Endothelial cell of umbilical vein (primary cell): ENCODE measurements at regions not wholly inside any gene's neighbourhood (a gene's known extent, or its start where the extent isn't known, plus 50 kb on each side); places are given as distances from the start of the nearest gene placed in this dataset.

Experiments
- BruUV-seq: library from RNA; stranded (reverse); fragments of 400-500 nt; replicated peaks from 2 replicates; lab custom pipeline; 2021; lab: Mats Ljungman, UMichigan
- CTCF ChIA-PET: fragments of 300-600, 350-600 bp; sonication (Branson Sonifier 250); formaldehyde crosslinking; loops from one replicate; lab custom pipeline; 2021; ENCODE audit warnings: antibody characterized with exemption, inconsistent platforms; lab: Charles Lee
- POLR2A ChIA-PET: fragments of 300-600, 350-600 bp; sonication (Branson Sonifier 250); formaldehyde crosslinking; loops from one replicate; lab custom pipeline; 2021; ENCODE audit warnings: antibody characterized with exemption, inconsistent platforms; lab: Charles Lee
- DNase-seq: peaks from one replicate; pipeline ENCODE4 v3.0.0-alpha.2; 2011; ENCODE audit warnings: low read depth, low spot score
- FAIRE-seq: peaks from 2 replicates; lab custom pipeline; 2011; peaks lifted over from hg19 to GRCh38; lab: Jason Lieb, UNC
- H2AFZ ChIP-seq: 2 replicates; pipeline ENCODE4 v1.6.0; 2012; ENCODE audit warnings: low read depth, low read length, control low read depth, inconsistent platforms
- H3K27ac ChIP-seq: 2 replicates; pipeline ENCODE4 v1.5.1; 2011; ENCODE audit warnings: low read depth, mild to moderate bottlenecking, control low read depth, low read length, moderate library complexity; ENCODE audit not compliant: insufficient read depth
- H3K27me3 ChIP-seq, 2 experiments: 2 replicates each; pipeline versions ENCODE4 v1.6.0 to v1.6.1; 2011; ENCODE audit warnings: low read length in 2 of 2, mixed read lengths in 1 of 2; ENCODE audit not compliant: control insufficient read depth in 2 of 2, insufficient read depth in 2 of 2
- H3K36me3 ChIP-seq, 2 experiments: 2 replicates in 1 of 2; 3 replicates in 1 of 2; pipeline ENCODE4 v1.5.1; 2011; ENCODE audit warnings: low read length in 2 of 2, mild to moderate bottlenecking in 1 of 2, moderate library complexity in 1 of 2; ENCODE audit not compliant: control insufficient read depth in 2 of 2, insufficient read depth in 2 of 2; ENCODE audit errors: extremely low read depth in 1 of 2
- H3K4me1 ChIP-seq: 3 replicates; pipeline ENCODE4 v1.5.1; 2011; ENCODE audit warnings: mild to moderate bottlenecking, low read length; ENCODE audit not compliant: control insufficient read depth, insufficient read depth; ENCODE audit errors: extremely low read depth
- H3K4me2 ChIP-seq: 2 replicates; pipeline ENCODE4 v1.6.1; 2011; ENCODE audit warnings: low read length, control low read depth, mixed read lengths; ENCODE audit not compliant: insufficient read depth
- H3K4me3 ChIP-seq, 3 experiments: fragments of 200-600 bp in 1 of 3; sonication (generic), shearing (Covaris generic) in 1 of 3; replicated peaks in 1 of 3; 2 replicates each; pipeline ENCODE4 v1.5.1; 2011 to 2016; ENCODE audit warnings: control low read depth in 3 of 3, low read length in 3 of 3, mild to moderate bottlenecking in 2 of 3, inconsistent platforms in 1 of 3, low read depth in 1 of 3, moderate library complexity in 1 of 3; ENCODE audit not compliant: insufficient read depth in 1 of 3
- H3K79me2 ChIP-seq: 2 replicates; pipeline ENCODE4 v1.6.0; 2012; ENCODE audit warnings: low read length, inconsistent platforms; ENCODE audit not compliant: control insufficient read depth, insufficient read depth
- H3K9ac ChIP-seq: replicated peaks from 2 replicates; pipeline ENCODE3; 2011; ENCODE audit warnings: low read length, control low read depth; ENCODE audit not compliant: insufficient read depth; ENCODE audit errors: extremely low read depth
- H3K9me1 ChIP-seq: replicated peaks from 3 replicates; pipeline ENCODE4 v1.6.0; 2011; ENCODE audit warnings: mild to moderate bottlenecking, low read length; ENCODE audit not compliant: control insufficient read depth, insufficient read depth; ENCODE audit errors: extremely low read depth
- H3K9me3 ChIP-seq: replicated peaks from 2 replicates; pipeline ENCODE4 v1.5.1; 2012; ENCODE audit warnings: low read length, inconsistent platforms; ENCODE audit not compliant: control insufficient read depth, insufficient read depth
- H4K20me1 ChIP-seq: replicated peaks from 2 replicates; pipeline ENCODE3; 2011; ENCODE audit warnings: mild to moderate bottlenecking, low read length; ENCODE audit not compliant: control insufficient read depth, insufficient read depth; ENCODE audit errors: extremely low read depth
- GATA2 ChIP-seq: IDR thresholded peaks from 2 replicates; pipeline ENCODE4 v1.7.0; 2011; ENCODE audit warnings: low read depth, mild to moderate bottlenecking, moderate library complexity, mixed read lengths, low read length; ENCODE audit not compliant: insufficient read length, insufficient read depth
- MYC ChIP-seq: IDR thresholded peaks from one replicate; pipeline ENCODE4 v1.6.1; 2011; ENCODE audit warnings: mild to moderate bottlenecking, low read depth, low read length
- POLR2A ChIP-seq: IDR thresholded peaks from 2 replicates; pipeline ENCODE4 v1.6.1; 2012; ENCODE audit warnings: low read depth, mild to moderate bottlenecking, control low read depth, low read length
- POLR2AphosphoS5 ChIP-seq: IDR thresholded peaks from 2 replicates; pipeline ENCODE4 v1.6.1; 2012; ENCODE audit warnings: low read depth, mild to moderate bottlenecking, control low read depth, low read length, moderate library complexity; ENCODE audit not compliant: insufficient read depth
- dilution Hi-C: fragments of 300-500 bp; cut with MboI; formaldehyde crosslinking; loops from one replicate; pipeline ENCODE4 v1.15.0; 2019; ENCODE audit warnings: low sequenced_read_pairs; ENCODE audit not compliant: extremely low pct_ligation_motif_present
- intact Hi-C: fragments of 100-400 bp; cut with micrococcal nuclease; formaldehyde crosslinking; loops from one replicate; pipeline ENCODE4 v1.10.0; 2022
- TF ChIP-seq, protein P1 (sequence below): IDR thresholded peaks from 2 replicates; pipeline ENCODE4 v1.6.1; 2011; ENCODE audit not compliant: insufficient read depth, insufficient read length
- TF ChIP-seq, protein P2 (sequence below), 2 donors: IDR thresholded peaks; 1 replicate in 1 of 2; 2 replicates in 1 of 2; pipeline ENCODE4 v1.5.1; 2011; ENCODE audit warnings: low read length in 2 of 2, mild to moderate bottlenecking in 2 of 2, moderate library complexity in 2 of 2, control low read depth in 1 of 2, inconsistent platforms in 1 of 2, low read depth in 1 of 2; ENCODE audit not compliant: insufficient read depth in 1 of 2; ENCODE audit errors: extremely low read depth in 1 of 2

GRCh38 chr2:186992597-186992996, 143.6 kb upstream of the ZSWIM2 start:
- H3K27me3 ChIP-seq: no peaks in the 10 kb centered on the region

More at GRCh38 chr2:186992597-186992996, 143.6 kb upstream of the ZSWIM2 start:
- Histone ChIP-seq H3K9me1 (no peaks in the 10 kb centered on the region), H3K9me3 (no peaks in the 10 kb centered on the region), H3K79me2 (no peaks in the 10 kb centered on the region), H3K4me2 (peak overlapping the region; percentile 34), H4K20me1 (no peaks in the 10 kb centered on the region), H2AFZ (peak overlapping the region; percentile 30), H3K4me1 (peaks cover 25% of the 10 kb centered on the region), H3K27ac (no peak overlapping the region), H3K9ac (no peak overlapping the region), H3K4me3 (peak overlapping the region in 1 of 3 experiments; percentile 5), H3K36me3 (no peaks in the 10 kb centered on the region)
- TF ChIP-seq GATA2 (peak; percentile 58), MYC (no peak), POLR2AphosphoS5 (no peak), POLR2A (no peak)
- TF ChIP-seq, protein P1, sequence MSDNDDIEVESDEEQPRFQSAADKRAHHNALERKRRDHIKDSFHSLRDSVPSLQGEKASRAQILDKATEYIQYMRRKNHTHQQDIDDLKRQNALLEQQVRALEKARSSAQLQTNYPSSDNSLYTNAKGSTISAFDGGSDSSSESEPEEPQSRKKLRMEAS: no peak
- TF ChIP-seq, protein P2, sequence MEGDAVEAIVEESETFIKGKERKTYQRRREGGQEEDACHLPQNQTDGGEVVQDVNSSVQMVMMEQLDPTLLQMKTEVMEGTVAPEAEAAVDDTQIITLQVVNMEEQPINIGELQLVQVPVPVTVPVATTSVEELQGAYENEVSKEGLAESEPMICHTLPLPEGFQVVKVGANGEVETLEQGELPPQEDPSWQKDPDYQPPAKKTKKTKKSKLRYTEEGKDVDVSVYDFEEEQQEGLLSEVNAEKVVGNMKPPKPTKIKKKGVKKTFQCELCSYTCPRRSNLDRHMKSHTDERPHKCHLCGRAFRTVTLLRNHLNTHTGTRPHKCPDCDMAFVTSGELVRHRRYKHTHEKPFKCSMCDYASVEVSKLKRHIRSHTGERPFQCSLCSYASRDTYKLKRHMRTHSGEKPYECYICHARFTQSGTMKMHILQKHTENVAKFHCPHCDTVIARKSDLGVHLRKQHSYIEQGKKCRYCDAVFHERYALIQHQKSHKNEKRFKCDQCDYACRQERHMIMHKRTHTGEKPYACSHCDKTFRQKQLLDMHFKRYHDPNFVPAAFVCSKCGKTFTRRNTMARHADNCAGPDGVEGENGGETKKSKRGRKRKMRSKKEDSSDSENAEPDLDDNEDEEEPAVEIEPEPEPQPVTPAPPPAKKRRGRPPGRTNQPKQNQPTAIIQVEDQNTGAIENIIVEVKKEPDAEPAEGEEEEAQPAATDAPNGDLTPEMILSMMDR (IDR thresholded peaks at IDR 0.05; ENCODE audit: extremely low read depth in 1 of 2, insufficient read depth in 1 of 2, low read depth in 1 of 2, low read length in 2 of 2): no peak
- DNase-seq: peak; percentile 78
- BruUV-seq: no TSS peak
- intact Hi-C loops: loop anchor here (1.0 to 2.0 kb wide), 4 partner anchors 130 to 461 kb away; no protein-coding TSS in a partner anchor
- CTCF ChIA-PET: interaction anchor here (0.9 to 2.8 kb wide), 18 partner anchors 10 to 460 kb away, joined by 3 to 16 read pairs (median 4); partner anchors contain the start of gene CALCRL
- POLR2A ChIA-PET: no interaction called here
- dilution Hi-C loops: no loop called here
- FAIRE-seq: no peak
